CD4-positive, alpha-beta T cell (primary cell): ENCODE measurements at regions not wholly inside any gene's neighbourhood (a gene's known extent, or its start where the extent isn't known, plus 50 kb on each side); places are given as distances from the start of the nearest gene placed in this dataset.

Experiments
- ATAC-seq: fragments of 200-7000 bp; cut with Tn5 transposase; one replicate; pipeline ENCODE4 v1.10.0; 2022; ENCODE audit warnings: mild to moderate bottlenecking; ENCODE audit not compliant: poor library complexity
- CTCF ChIA-PET: fragments of 350-600 bp; sonication (Branson Sonifier 250); formaldehyde crosslinking; loops from one replicate; lab custom pipeline; 2021; ENCODE audit warnings: antibody characterized with exemption, inconsistent platforms; lab: Charles Lee
- POLR2A ChIA-PET: fragments of 350-600 bp; sonication (Branson Sonifier 250); formaldehyde crosslinking; loops from one replicate; lab custom pipeline; 2021; ENCODE audit warnings: antibody characterized with exemption, inconsistent platforms; lab: Charles Lee
- DNase-seq, 14 experiments: peaks; one replicate each; pipeline ENCODE4 v3.0.0-alpha.2; 2013 to 2020; ENCODE audit warnings: mixed read lengths in 2 of 14
- H3K27ac ChIP-seq, 2 donors: one replicate each; pipeline versions ENCODE4 v1.5.1 to v1.7.0; 2013; ENCODE audit warnings: low read length in 2 of 2, low read depth in 1 of 2, mild to moderate bottlenecking in 1 of 2
- H3K27me3 ChIP-seq, 2 experiments: 1 replicate in 1 of 2; 2 replicates in 1 of 2; pipeline versions ENCODE4 v1.6.1 to v1.7.0; 2013; ENCODE audit warnings: low read length in 2 of 2, control low read depth in 1 of 2, mild to moderate bottlenecking in 1 of 2, moderate library complexity in 1 of 2; ENCODE audit not compliant: insufficient read depth in 2 of 2, control insufficient read depth in 1 of 2
- H3K36me3 ChIP-seq: one replicate; pipeline ENCODE4 v1.6.1; 2013; ENCODE audit warnings: low read length, control low read depth; ENCODE audit not compliant: insufficient read depth
- H3K4me1 ChIP-seq: one replicate; pipeline ENCODE4 v1.6.1; 2013; ENCODE audit warnings: low read length, control low read depth; ENCODE audit not compliant: insufficient read depth
- H3K4me3 ChIP-seq: one replicate; pipeline ENCODE4 v1.5.1; 2013; ENCODE audit warnings: mild to moderate bottlenecking, low read length, moderate library complexity
- H3K9me3 ChIP-seq, 2 experiments: 1 replicate in 1 of 2; 2 replicates in 1 of 2; pipeline versions ENCODE4 v1.6.1 to v1.7.0; 2013; ENCODE audit warnings: low read length in 2 of 2, mild to moderate bottlenecking in 2 of 2, control low read depth in 1 of 2, moderate library complexity in 1 of 2; ENCODE audit not compliant: control insufficient read depth in 1 of 2, insufficient read depth in 1 of 2
- H3K27ac Mint-ChIP-seq: one replicate; pipeline ENCODE4 v1.8.0; 2020; ENCODE audit warnings: mixed read lengths
- H3K27me3 Mint-ChIP-seq: one replicate; pipeline ENCODE4 v1.8.0; 2021; ENCODE audit warnings: mixed read lengths
- H3K36me3 Mint-ChIP-seq: one replicate; pipeline ENCODE4 v1.8.0; 2021; ENCODE audit warnings: low read depth, mixed read lengths
- H3K4me1 Mint-ChIP-seq: one replicate; pipeline ENCODE4 v1.8.0; 2021; ENCODE audit warnings: low read depth, mixed read lengths
- H3K4me3 Mint-ChIP-seq: one replicate; pipeline ENCODE4 v1.8.0; 2020; ENCODE audit warnings: mild to moderate bottlenecking, mixed read lengths
- H3K9me3 Mint-ChIP-seq: one replicate; pipeline ENCODE4 v1.8.0; 2020; ENCODE audit warnings: mixed read lengths
- intact Hi-C, 2 experiments: fragments of 100-400 bp; cut with DNase I in 1 of 2; cut with micrococcal nuclease in 1 of 2; formaldehyde crosslinking; loops; one replicate each; pipeline versions ENCODE4 v1.15.1 to v1.9.0; 2023 to 2025; cut with DNase I, micrococcal nuclease
- TF ChIP-seq, protein P1 (sequence below): fragments of 200-600 bp; IDR thresholded peaks from one replicate; pipeline ENCODE4 v1.8.0; 2022; ENCODE audit warnings: antibody characterized with exemption, mild to moderate bottlenecking

DNA sequence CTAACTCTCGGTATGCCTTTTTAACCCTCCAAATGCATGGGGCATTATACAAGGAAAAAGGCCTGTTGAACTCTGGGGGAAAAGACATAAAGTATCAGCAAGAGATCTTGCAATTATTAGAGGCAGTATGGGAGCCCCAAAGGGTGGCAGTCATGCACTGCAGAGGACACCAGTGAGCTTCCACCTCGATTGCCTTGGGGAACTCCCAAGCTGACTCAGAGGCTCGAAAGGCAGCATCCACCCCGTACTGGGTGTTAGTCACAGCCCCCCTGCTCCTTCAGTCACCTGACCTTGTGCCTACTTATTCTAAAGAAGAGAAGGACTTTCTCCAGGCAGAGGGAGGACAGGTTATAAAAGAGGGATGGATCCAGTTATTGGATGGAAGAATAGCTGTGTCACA lies 781.4 kb upstream of the TMEM132C start:
- intact Hi-C loops = no loop called here
- ATAC-seq (no peak), DNase-seq (no peak)
- Mint-ChIP-seq H3K27ac (no peak overlapping the region), H3K4me1 (no peaks in the 10 kb centered on the region), H3K4me3 (no peak overlapping the region), H3K27me3 (no peaks in the 10 kb centered on the region), H3K9me3 (no peaks in the 10 kb centered on the region), H3K36me3 (no peaks in the 10 kb centered on the region)
- H3K4me1 ChIP-seq = no peaks in the 10 kb centered on the region
- ChIA-PET POLR2A (no interaction called here), CTCF (no interaction called here)
- H3K4me3 ChIP-seq = no peak overlapping the region
- H3K27me3 ChIP-seq = no peaks in the 10 kb centered on the region
- H3K27ac ChIP-seq = no peak overlapping the region
- H3K9me3 ChIP-seq = peaks cover 0 to 15% of the 10 kb centered on the region in 2 experiments
- TF ChIP-seq, protein P1, sequence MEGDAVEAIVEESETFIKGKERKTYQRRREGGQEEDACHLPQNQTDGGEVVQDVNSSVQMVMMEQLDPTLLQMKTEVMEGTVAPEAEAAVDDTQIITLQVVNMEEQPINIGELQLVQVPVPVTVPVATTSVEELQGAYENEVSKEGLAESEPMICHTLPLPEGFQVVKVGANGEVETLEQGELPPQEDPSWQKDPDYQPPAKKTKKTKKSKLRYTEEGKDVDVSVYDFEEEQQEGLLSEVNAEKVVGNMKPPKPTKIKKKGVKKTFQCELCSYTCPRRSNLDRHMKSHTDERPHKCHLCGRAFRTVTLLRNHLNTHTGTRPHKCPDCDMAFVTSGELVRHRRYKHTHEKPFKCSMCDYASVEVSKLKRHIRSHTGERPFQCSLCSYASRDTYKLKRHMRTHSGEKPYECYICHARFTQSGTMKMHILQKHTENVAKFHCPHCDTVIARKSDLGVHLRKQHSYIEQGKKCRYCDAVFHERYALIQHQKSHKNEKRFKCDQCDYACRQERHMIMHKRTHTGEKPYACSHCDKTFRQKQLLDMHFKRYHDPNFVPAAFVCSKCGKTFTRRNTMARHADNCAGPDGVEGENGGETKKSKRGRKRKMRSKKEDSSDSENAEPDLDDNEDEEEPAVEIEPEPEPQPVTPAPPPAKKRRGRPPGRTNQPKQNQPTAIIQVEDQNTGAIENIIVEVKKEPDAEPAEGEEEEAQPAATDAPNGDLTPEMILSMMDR = no peak
- no peaks in the 10 kb centered on the region for H3K36me3 ChIP-seq

DNA sequence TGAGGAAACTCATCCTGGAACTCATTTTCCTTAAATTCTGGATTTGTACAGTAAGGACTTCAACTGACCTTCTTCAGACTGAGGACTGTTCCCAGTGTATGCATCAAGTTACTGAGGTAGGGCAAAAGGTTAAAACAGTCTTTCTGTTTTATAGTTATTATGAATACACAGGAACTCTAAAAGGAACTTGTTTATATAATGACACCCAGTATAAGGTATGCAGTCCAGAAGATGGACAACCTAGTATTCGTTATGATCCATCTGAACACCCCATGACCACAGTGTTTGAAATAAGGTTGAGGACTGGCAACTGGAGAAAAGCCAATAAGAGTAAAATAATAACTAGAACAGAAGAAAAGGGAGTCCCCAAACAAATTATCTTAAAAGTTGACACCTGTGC lies 779.9 kb upstream of the TMEM132C start:
- H3K4me3 ChIP-seq = no peak overlapping the region
- TF ChIP-seq, protein P1 = no peak
- ChIA-PET POLR2A (no interaction called here), CTCF (no interaction called here)
- no peaks in the 10 kb centered on the region for H3K9me3 Mint-ChIP-seq
- H3K27ac Mint-ChIP-seq = no peak overlapping the region
- peaks cover 0 to 9% of the 10 kb centered on the region in 2 experiments for H3K9me3 ChIP-seq
- no peaks in the 10 kb centered on the region for H3K4me1 Mint-ChIP-seq
- H3K27me3 Mint-ChIP-seq = no peaks in the 10 kb centered on the region
- H3K36me3 Mint-ChIP-seq = no peaks in the 10 kb centered on the region
- ATAC-seq (no peak), DNase-seq (no peak)
- H3K27ac ChIP-seq = no peak overlapping the region
- H3K4me1 ChIP-seq = no peaks in the 10 kb centered on the region
- no peaks in the 10 kb centered on the region for H3K36me3 ChIP-seq
- intact Hi-C loops = no loop called here
- no peaks in the 10 kb centered on the region for H3K27me3 ChIP-seq
- no peak overlapping the region for H3K4me3 Mint-ChIP-seq

DNA sequence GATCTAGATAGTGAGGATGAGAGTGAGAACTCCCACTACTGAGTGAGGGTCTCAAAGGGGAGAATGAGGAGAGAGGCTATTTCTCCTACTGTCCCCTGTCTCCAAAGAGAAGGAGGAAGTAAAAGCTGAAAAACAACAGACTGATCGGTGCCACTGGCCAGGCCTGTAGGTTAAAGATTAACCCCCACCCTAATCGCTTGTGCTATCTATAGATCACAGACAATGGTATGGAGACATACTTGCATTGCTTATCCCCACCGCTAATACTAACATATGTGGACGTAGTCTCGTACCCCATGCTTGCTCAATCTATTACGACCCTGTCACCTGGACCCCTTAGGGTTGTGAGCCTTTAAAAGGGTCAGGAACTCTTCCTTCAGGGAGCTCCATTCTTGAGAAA lies 777.9 kb upstream of the TMEM132C start:
- Histone ChIP-seq H3K4me3 (no peak overlapping the region), H3K27me3 (no peaks in the 10 kb centered on the region), H3K9me3 (peaks cover 0 to 5% of the 10 kb centered on the region in 2 experiments), H3K27ac (no peak overlapping the region), H3K4me1 (no peaks in the 10 kb centered on the region), H3K36me3 (no peaks in the 10 kb centered on the region)
- TF ChIP-seq, protein P1 = no peak
- ChIA-PET CTCF (no interaction called here), POLR2A (no interaction called here)
- no peak for DNase-seq
- Mint-ChIP-seq H3K27ac (no peak overlapping the region), H3K4me1 (no peaks in the 10 kb centered on the region), H3K27me3 (no peaks in the 10 kb centered on the region), H3K4me3 (no peak overlapping the region), H3K36me3 (no peaks in the 10 kb centered on the region), H3K9me3 (no peaks in the 10 kb centered on the region)
- intact Hi-C loops = no loop called here
- ATAC-seq = no peak
